HG03439 (cell line): ENCODE measurements at regions not wholly inside any gene's neighbourhood (a gene's known extent, or its start where the extent isn't known, plus 50 kb on each side); places are given as distances from the start of the nearest gene placed in this dataset.
"Not testable (repeated sequence)": the region's sequence is repeated elsewhere in the genome, so short reads cannot be mapped to it uniquely, and the experiment has no call there.

Experiments used
- ATAC-seq: cut with Tn5 transposase; IDR thresholded peaks from one replicate; pipeline ENCODE4 v1.9.1; 2021; ENCODE audit warnings: mild to moderate bottlenecking, moderate library complexity; ENCODE audit not compliant: unreplicated experiment

DNA sequence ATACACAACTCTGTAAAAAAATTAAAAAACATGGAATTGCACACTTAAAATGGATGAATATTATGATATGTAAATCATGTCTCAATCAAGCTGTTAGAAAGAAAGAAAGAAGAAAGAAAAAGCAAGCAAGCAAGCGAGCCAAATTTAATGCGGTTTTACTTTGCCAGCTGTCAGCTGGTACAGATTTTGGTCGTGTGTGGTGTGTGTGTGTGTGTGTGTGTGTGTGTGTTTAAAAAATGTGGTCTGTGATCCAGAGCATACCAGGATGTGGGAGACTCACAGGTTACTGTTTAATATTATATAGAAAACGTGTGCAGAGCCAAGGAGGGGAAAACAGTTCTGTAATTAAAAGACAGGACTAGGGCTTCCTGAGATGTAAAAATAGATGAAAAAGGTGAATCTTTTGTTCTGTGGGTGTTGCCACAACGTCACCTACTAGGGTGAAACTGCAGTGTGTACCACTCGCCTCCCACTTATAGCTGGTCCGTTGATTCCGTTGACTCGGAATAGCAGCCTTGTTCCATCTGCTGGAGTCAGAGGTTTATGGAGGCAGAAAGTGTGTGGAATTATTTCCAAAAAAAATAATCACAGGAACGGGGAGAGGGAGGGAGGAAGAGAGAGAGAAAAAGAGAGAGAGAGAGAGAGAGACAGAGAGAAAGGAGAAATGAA lies 197.7 kb downstream of the BCAS1 start:
- ATAC-seq, result peak; percentile 55

DNA sequence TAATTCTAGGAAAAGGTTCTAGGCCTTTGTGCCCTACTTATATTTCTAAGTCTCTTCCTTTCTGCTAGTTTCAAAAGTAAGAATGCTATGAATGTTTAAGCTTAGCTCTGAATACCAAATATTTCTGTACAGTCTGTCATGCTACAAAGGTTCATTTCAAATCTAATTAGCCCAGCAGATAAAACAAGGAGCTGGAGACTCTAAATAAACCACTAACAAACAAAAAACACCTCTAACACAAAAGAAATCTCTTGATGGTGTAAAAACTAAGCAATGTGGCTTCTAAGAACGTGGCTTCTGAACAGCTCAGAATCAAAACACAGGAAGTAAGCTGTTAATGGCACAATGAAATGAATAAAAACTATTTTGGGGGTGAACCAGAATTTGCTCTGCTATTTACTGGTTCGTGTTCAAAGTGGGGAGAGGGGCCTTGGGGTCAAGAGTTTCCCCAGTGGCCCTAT lies 198.3 kb downstream of the BCAS1 start:
- no peak for ATAC-seq

DNA sequence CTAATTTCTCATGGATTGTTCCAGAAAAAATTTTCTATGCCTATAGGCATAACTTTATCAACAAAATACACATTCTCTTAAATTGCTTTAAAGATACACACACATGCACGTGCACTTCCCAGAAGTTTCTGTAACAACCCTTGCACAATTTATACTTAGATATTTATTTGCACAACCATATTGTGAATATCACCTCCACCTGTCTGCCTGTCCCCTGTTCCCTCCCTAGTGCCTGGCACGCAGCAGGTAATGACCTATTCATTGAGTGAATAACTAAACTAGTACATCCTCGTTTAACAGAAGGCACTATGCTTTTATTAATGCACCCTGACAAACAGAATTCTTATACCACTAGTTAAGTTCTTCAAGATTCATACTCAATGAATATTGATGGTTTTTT lies 198.9 kb downstream of the BCAS1 start:
- no peak for ATAC-seq

DNA sequence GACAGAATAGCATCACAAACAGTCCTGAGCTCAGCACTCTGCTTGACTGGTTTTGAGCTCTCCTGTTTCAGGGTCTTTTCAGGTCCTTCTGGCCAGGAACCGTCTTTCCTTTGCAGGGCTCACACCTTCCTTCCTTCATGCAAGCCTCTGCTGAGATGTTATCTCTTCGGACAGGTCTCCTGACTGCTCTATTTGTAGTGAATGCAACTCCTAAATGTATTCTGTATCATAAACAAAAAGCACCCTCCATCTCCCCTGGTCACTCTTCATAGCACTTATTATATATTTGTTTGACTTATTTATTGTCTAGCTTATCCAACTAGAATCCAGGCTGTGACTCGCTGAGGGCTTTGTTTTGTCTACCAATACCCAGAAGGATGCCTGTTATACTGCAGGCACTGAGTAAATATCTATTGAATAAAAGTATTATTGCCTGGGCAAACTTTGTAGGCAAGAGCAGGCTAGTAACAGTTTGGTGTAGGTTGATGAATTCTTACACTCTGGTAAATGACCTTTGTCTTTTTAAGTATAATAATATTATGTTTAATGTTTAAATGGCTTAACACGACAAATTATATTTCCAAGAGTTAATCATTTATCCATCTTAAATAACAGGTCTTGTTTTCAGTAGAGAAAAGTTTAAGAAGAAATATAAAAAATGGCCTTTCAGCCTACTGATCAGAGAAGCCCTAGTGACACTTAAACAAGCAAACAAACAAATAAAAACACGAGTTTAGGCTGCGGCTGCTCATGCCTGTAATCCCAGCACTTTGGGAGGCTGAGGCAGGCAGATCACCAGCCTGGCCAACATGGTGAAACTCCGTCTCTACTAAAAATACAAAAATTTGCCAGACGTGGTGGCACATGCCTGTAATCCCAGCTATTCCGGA lies 199.7 kb downstream of the BCAS1 start:
- no peak for ATAC-seq

DNA sequence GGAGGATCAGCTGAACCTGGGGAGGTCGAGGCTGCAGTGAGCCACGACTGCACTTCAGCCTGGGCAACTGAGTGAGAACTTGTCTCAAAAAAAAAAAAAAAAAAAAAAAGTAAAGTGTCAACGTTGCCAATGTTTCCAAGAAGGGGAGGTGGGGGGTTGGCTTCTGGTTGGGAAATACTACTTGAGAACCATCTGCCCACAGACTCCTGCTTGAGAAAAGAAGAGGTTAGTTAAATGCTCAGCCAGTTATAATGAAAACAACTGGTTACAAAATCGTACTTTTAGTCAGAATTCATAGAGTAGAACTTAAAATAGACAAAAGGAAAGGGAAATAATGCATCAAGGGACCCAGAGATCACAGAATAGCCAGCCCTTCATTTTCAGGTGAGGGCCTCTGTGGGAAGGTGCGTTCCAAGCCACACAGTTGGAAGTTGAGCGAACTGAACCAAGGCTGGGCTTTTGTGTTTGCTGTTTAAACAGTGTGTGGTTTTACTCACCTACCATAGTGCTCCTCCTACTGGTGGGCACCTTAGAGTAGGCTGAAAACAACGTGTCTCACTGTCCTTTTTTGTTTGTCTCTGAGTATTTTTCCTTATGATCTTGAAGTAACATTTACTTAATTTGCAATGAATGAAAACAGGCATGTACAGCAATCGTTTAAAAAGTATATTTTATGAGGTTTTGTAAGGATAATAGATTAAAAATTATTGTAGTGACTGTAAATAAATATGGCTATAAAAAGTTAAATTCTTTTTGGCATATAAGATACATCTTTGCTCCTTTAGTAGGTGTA lies 200.7 kb downstream of the BCAS1 start:
- ATAC-seq, result peak; percentile 63

DNA sequence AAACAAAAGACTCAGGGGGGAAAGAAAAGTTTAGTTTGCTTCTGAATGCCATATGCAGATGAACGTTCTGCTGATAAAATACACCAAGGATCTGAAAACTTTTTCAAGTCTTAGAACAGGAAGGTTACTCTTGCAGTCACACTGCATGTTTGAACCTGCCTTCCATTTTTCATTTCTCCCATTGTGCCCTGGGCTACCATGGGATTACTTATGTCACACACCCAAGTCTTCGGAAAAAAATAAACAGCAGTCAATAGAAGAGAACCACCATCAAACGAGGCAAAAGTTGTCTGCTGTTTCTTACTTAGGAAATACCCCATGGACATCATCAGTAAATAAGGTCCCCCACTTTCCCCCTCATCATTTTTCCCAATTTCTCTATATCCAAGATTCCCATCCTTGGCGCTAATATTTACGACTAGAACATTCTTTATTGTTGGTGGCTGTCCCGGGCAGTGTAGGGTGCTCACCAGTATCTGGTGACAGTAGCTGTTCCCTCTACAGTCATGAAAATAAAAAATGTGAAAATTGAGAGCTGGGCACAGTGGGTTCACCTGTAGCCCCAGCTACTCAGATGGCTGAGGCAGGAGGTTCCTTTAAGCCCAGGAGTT lies 202.5 kb downstream of the BCAS1 start:
- no peak for ATAC-seq

DNA sequence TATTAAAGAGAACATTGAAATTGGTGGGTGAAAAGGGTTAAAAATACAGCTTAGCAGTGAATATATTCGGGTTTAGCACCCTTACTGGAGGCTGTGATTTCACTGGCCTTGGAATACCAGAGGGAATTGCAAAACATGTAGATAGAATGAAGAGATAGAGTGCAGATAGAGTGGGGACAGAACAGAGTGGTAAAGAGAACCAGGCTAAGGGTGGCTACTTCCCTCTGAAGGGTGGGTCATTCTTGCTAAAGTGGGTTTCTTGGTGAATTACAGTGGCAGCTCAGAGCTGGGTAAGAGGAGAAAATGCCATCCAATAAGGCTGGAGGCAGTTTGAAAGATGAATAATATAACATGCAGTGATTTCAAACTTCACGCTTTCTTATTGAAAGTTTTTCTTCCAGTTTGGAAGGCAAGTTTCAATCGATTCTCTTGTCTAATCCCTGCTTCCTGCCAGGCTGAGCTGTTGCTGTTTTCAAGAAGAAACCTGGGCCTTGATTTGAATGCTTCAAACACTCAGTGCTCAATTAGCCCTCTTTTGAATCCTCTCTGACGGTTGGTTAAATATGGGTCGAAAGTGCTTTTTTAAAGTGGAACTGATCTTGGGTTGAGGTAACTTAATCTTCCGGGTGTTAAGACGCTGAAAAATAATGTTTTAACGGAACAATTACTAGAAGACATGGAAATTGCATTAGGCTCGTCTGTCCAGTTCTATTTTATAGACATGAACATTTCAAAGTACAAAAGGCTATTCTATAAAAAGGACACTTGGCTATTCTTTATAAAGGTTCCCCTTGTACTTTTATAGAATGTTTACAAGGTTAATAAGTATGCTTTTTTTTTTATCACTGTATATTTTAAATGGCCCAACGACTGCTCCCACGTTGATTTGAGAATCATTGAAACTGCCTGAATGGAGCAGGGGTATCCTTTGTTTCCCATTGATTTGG lies 203.3 kb downstream of the BCAS1 start:
- peak; percentile 40 for ATAC-seq

DNA sequence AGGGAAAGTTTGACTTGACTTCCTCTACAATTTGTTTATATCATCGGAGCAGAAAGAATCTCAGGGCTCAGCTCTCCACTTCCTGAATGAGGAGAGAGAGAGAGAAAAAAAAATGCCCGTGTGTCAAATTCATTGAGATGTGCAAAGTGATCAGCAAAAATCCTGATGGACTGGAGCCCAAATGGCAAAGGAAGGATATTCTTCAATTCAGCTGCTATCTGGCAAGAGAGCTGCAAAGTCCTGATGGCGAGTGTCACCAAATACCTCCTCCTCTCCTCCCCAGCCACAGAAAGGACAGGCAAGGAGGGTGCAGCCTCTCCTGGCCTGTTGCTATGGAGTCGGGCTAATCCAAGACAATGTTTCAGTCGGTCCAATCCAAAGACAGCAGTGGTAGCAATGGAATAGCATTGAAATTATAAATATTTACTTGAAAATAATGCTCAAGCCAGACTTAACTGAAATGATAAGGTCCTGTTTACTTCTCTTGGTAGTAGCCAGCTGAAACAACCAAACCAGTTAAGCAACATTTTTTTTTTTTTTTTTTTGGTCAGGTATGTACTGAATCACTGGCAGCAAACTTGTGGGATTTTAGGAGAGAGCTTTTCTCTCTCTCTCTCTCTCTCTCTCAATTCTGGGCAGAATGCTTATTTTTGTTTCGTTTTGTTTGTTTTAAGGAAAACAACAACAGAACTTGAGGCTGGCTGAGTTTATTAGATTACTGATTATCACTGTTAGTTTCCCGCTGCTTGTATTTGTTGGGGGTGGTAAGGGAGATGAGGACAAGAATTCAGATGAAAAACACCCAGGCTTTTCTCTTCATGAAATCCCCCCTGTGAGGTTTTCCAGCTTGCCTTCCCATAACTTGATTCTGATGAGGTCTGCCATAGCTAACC lies 204.2 kb downstream of the BCAS1 start:
- no peak for ATAC-seq

DNA sequence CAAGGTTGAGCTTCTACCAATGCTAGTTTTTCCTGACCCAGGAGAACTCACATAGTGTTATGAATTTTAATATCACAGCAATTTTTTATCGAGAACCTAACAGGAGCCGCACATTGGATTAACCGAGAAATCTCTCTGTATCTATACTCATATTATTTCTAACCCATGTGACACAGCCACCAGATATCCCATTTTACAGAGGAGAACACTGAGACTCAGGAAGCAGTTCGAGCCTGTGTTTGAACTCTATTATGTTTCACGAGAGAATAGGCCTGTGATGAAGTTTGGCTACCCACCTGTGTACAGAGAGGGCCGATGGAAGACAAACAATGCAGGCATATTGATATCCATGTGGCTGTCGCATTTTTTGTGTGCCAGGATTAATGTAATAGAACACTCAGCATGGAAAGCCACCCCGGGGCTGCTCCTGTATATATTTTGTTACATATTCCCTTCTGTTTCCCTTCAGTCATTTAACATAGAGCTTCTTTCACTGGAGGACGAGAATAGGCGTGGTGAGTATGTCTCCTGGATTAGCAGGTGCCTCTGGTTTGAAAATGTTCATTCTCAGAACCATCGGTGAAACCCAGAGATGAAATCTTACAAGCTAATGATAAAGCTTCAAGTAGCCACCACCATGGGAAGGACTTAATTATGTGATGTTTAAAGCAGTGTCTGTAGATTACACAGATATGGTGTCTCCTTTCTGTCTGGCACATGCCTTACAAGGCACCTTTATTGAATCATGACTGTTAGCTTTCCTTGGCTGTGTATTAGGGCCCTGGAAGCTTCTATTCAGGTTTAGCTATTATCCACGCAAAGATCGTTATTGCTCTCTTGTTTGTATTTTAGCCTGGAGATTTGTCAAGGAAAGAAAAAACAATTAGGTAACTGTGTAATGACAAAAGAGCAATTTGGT lies 205.4 kb downstream of the BCAS1 start:
- not testable (repeated sequence) for ATAC-seq

DNA sequence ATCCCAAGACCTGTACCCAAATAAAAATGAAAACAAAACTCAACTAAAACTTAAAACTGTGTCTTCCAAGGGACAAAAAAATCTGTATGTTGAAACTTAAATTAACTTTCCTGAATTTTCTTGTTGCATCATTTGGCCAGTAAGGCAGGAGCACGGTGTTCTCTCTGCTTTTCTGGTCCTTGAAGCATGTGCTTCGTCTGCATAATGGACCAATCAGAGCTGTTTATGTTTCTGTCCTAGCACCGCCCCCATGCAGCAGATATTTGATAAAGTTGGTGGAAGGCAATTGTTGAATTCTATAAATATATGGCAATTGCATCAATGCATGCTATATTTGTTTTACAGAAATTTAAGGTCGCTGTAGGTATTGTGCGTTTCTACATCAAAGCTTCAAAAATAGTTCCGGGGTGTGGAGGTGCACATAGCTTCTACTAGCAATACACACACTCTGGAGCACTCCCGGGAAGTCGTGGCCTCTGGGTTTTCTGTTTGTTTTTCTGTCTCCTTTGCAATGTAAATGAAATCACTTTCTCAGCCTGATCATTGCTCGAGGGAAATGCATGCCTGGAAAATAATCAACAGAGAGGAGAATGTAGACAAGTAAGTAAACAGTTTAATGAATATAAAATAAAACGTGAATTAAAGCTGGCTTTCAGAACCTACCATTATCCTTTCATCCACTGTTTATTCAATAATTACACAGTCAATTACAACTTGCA lies 206.3 kb downstream of the BCAS1 start:
- ATAC-seq, result not testable (repeated sequence)

DNA sequence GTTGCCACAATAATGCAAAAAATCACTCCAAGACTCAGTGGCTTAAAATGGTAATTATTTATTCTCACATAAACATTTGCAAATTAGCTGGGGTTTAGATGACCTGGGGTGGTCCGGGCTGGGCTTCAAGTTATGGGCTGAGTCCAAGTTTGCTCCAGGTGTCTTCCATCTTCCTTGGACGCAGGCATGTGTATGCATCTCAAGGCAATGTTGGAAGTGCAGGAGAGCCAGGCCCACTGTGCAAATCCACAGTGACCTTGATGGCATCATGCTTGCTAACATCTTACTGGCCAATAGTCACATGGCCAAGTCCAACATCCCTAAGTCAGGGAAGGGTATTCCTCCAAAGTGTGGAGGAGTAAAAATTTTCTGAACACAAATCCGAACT lies 206.9 kb downstream of the BCAS1 start:
- ATAC-seq, result not testable (repeated sequence)

DNA sequence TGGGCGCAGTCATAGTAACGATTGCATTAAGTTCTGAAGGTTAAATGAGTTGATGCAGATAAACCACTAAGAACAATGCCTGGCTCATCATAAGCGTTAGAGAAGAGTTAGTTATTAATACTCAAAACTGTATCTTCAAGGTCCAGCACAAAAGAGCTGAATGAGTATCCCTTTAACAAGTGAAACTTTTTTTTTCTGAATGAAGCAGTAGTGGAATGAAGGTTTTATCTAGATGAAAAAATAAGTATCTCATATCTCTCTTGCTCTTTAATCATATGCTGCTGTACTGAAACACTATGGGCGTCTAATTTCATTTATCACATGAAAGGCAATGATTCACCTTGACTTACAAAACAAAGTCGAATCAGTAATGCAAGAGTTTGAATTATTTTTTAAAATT lies 207.4 kb downstream of the BCAS1 start:
- not testable (repeated sequence) for ATAC-seq

DNA sequence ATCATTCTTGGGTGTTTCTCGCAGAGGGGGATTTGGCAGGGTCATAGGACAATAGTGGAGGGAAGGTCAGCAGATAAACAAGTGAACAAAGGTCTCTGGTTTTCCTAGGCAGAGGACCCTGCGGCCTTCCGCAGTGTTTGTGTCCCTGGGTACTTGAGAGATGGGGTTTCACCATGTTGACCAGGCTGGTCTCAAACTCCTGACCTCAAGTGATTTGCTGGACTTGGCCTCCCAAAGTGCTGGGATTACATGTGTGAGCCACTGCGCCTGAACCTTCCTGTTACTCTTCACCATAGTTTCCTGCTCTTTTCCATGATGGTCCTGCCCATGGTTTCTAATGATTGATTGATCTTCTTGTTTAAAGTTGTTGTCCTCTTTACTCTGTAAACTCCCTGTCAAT lies 207.9 kb downstream of the BCAS1 start:
- not testable (repeated sequence) for ATAC-seq

DNA sequence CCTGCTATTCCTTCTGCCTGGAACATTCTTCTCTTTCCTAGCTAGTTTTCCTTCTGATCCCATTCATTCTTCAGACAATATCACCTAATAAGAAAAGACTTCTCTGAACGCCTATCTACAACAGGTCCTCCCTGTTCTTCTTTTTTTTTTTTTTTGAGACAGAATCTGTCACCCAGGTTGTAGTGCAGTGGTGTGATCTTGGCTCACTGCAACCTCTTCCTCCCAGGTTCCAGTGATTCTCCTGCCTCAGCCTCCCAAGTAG lies 208.3 kb downstream of the BCAS1 start:
- ATAC-seq, result not testable (repeated sequence)

DNA sequence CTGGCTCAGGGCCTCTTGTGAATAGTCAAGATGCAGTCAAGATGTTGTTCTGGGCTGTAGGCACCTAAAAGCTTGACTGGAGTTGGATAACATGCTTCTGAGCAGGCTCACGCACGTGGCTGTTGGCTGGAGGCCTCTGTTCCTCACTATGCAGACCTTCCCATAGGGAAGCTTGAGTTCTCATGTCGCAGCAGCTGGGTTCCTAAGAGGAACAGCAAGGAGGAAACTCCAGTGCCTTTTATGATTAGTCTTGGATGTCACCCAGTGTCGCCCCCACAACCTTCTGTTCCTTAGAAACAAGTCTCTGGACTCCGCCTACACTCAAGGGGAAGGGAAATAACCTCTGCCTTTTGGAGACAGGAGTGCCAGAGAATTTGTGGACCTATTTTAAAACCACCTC lies 210.7 kb downstream of the BCAS1 start:
- no peak for ATAC-seq

DNA sequence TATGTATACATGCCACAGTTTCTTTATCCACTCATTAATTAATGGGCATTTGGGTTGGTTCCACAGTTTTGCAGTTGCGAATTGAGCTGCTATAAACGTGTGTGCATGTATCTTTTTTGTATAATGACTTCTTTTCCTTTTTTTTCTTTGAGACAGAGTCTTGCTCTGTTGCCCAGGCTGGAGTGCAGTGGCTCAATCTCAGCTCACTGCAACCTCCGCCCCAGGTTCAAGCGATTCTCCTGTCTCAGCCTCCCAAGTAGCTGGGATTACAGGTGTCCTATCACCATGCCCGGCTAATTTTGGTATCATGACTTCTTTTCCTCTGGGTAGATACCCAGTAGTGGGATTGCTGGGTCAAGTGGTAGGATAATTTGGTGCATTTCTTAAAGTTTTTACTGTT lies 211.4 kb downstream of the BCAS1 start:
- not testable (repeated sequence) for ATAC-seq

DNA sequence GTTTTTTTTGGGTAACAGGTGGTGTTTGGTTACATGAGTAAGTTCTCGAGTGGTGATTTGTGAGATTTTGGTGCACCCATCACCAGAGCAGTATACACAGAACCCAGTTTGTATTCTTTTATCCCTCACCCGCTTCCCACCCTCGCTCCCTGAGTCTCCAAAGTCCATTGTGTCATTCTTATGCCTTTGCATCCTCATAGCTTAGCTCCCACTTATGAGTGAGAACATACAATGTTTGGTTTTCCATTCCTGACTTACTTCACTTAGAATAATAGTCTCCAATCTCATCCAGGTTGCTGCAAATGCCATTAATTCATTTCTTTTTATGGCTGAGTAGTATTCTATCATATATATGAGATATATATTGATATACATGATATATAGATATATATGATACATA lies 211.9 kb downstream of the BCAS1 start:
- not testable (repeated sequence) for ATAC-seq
